GM18517 (cell line): ENCODE measurements at regions not wholly inside any gene's neighbourhood (a gene's known extent, or its start where the extent isn't known, plus 50 kb on each side); places are given as distances from the start of the nearest gene placed in this dataset.

Source experiments
- ATAC-seq: cut with Tn5 transposase; IDR thresholded peaks from one replicate; pipeline ENCODE4 v1.9.1; 2021; ENCODE audit warnings: mild to moderate bottlenecking, moderate library complexity; ENCODE audit not compliant: unreplicated experiment

DNA sequence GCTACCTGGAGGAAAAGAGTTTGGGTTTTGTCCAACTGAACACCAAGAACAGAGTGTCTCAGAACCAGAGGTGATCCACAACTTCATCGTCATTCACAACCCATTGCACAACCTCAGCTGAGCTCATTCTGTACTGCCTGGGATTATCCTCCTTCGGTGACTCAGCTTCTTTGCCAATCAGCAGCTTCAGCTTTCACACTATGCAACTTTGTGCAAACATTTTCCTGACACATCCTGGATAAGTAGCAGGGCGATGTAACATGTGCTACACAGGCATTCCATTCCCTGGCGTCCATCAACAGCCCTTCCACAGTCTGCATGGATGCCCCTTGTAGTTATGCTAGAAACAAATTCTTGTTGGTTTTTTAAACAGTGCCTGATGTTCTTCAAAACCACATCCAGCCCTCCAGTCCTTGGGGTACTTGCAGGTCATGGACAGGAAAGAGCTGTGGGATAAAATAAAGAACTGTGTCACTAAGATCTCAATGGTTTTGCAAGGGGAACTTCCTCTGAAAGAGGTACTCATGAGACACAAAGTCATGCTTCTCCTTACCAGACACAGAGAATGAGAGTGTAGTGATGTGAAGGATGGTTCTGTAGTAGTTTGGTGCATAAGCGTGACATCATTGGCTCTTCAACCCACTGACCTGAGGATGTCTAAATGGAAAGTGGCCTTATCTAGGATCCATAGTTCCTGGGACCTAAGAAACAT, 478.5 kb downstream of the KIF20B start:
- no peak for ATAC-seq

DNA sequence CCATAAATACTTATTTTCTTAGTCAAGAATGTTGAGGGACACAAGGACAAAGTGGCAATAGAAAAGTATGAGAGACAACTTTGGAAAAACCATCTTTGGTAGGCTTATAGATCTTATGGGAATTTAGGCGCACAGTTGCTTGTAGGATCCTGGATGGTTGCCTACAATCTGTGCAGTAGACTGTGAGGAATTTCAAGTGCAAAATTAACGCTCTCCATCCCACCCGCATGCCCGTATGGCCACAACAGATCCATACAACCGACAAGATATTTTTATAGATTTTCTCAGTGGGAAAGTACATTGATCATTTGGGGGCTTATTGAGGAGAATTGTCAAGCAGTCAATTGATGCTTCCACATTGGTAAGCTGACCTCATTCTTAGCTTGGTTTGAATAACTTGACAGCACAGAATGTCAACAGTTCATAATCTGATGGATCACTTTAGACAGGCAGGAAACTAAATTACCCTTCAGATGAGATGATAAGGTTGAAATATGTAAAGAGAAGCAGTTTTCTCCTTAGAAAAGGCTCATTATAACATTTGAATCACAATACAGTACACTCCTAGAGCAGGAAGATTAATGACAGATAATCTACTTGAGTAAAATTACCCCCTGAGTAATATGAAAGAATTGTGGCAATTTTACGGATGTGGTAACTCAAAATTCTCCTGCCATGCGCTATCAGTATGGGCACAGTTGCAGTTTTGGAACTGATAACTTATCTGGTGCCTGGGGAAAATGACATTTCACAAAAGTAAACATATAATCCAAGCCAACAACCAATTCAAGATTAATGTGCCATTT, 479.7 kb downstream of the KIF20B start:
- ATAC-seq = no peak

DNA sequence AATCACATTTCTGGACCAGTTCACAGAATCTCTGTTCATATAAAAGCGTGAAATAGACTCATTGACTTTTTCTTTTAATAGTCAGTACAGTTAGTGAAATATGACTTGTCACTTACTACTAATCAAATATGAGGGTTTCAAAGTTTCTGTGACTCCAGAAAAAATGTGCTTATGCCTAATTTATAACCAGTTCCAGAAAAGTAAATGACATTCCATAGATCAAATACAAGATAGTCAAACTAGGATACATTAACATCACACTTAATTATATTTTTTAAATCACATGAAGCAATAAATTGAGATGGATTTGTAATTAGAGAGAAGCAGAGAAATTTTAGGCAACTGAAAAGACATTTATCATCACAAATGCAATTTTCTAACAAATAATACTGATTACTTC, 491.4 kb downstream of the KIF20B start:
- no peak for ATAC-seq

DNA sequence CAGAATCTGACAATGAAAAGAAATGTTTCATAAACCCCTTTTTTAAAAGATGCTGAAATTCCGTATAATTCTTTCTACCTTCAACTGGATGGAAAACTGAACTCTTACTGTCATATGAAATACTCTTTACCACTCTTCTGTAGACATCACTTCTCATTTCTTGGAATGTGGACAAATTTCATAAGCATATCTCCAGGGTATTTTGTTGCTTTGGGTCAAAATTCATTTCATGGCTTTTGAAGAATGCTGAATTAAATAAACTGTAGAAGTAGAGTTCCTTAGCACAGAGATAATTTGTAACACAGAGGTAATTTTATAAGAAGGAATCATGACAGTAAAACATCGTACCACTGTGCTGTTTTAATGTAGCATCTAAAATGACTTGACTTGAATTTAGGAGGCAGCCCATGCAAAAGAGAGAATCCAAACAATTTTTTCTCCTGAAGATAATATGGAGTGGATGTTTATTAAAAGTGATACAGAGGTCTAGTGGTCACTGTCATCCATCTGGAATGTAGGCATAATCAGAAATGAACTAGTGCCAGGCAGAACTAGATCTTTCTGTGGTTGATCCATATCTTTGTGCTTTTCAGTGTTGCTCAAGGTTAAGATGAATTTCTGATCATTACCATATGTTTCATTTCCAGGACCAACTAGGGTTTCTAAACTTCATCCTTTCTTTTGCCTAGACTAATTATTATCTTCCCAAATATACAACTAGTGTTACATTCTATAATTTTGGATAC, 492.0 kb downstream of the KIF20B start:
- ATAC-seq = no peak

- no peak for ATAC-seq
Observed at GRCh38 chr10:90195288-90195840, 494.0 kb downstream of the KIF20B start.

- ATAC-seq = no peak
Observed at GRCh38 chr10:90197766-90198165, 496.4 kb downstream of the KIF20B start.

GRCh38 chr10:90199093-90199492, 497.7 kb downstream of the KIF20B start:
- ATAC-seq = no peak

DNA sequence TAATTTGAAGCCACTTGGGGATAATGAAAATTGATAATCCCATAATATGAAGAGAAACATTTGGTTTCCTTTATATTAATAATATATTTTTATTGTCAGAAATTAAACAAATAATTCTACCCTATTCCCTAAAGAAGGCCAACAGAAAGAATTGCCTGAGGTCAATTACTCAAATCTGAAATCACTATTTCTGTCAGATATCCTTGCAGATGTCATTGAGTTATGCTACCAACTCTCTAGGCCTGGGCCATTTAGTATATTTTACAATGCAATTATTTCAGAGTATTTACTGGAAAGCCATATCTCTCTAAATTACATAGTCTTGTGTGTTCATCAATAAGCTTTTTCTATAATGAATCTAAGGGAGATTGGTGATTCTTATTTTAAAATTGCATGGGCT, 498.1 kb downstream of the KIF20B start:
- no peak for ATAC-seq

GRCh38 chr10:90204131-90204955, 503.0 kb downstream of the KIF20B start:
- no peak for ATAC-seq

- no peak for ATAC-seq
Observed at GRCh38 chr10:90204956-90205314, 503.5 kb downstream of the KIF20B start.

- no peak for ATAC-seq
Observed at GRCh38 chr10:90205340-90205739, 503.9 kb downstream of the KIF20B start.

DNA sequence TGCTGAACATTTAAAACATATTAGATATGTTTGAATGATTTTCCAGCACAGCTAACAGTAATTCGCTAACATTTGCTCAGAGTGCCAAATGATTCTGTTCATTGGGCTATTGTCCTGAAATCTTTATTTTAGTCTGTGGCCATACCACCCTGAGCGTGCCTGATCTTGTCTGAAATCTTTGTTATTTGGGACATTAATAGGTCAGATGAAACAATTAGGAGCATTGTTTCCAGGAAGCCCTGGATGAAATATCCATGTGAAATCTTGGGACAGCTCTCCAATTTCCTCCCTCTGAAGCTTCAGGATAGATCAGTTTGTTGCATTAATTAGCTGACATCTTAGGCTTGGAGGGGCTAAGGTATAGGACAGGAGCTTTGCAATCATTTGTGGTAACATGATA, 512.0 kb downstream of the KIF20B start:
- ATAC-seq = no peak

- no peak for ATAC-seq
Observed at GRCh38 chr10:90218846-90219245, 517.5 kb downstream of the KIF20B start.

DNA sequence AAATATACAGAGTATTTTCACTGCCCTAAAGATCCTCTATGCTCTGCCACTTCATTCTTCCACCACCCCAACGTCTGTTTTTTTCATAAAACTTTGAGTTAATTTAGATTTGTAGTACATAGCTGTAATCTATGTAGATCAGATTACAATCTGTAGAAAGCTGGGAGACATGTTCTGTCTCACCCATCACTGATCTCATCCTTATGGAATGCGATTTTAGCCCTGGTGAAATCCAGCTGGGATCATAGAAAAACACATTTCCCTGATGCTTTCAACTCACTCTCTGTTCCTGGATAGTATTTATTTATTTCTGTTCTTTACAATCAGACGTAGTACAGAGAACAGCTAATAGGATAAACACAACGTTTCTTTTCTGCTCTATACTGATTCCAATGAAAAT, 521.0 kb downstream of the KIF20B start:
- ATAC-seq = no peak

DNA sequence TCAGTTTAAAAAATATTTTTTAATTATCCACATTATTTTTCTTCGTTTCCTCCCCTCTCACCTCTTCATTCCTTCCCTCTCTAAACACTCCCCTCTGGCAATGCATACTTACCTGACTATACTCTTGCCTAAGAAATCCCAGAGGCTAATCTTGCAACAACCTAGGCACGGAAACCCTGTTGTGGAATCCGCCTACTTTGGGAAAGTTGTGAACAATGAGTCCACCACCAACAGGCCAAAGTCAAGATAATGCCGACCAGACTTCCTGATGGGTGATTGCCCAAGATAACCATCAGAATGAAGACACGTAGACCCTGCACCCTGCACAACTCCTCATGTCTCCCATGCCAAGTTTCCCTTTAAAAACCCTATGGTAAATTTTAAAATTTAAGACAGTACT, 521.5 kb downstream of the KIF20B start:
- ATAC-seq = no peak

DNA sequence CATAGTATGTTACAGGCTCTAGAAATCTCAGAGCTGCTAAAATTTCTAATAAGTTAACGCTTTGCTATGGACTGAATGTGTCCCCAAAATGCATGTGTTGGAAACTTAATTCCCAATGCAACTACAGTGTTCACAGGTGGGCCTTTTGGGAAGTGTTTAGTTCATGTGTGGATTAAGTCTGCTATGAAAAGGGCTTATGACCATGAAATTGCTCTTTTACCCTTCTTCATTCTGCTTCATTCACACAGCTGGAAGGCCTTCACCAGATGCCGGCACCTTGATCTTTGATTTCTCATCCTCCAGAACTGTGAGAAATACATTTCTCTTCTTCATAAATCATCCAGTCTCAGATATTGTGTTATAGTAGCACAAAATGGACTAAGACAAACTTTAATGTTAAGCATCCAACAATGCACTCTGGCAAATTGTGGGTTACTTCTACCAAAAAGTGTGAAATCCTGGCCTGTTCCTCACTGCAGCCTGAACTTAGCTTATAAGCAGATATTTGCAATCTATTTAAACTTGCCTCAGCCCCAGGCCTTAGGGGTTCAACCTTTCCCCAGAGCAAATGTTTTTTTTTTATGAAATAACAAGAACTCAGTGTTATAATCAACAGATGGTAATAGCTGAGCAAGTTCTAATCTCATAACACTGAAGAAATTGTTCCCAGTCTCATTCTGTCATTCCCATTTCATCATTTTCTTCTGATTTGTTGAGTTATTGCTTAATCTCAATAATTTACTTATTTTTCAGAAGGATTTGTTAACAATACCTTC, 523.6 kb downstream of the KIF20B start:
- no peak for ATAC-seq

GRCh38 chr10:90226517-90226916, 525.1 kb downstream of the KIF20B start:
- no peak for ATAC-seq

DNA sequence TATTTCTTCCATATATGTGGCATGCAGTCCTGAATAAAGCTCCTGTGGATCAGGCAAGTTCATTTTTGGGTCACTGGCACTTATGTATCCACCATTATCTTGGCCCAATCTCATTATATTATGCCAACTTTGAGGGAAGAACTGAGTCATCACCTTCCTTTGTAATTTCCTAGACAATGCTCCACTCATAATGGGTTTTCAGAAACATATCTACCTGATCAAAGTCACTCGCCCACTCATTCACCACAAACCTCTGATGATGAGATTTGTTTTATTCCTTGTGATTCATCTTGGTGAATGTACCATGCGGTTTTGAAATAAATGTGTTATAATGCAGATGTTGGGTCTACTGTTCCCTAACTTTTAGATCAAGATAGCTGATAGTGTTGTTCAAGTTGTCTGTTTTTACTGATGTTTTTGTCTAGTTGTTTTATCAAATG, 525.8 kb downstream of the KIF20B start:
- ATAC-seq = no peak

DNA sequence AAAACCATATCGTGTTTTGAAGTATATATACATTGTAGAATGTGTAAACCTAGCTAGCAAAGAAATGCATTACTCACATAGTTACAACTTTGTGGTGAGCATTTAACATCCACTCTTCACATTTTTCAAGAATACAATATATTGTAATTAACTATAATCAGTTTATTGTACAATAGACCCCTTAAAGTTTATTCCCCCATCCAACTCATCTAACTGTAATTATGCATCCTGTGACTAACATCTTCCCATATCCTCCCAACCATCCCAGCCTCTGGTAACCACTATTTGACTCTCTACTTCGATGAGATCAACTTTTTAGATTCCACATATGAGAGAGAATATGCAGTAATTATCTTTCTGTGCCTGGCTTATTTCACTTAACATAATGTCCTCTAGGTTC, 526.4 kb downstream of the KIF20B start:
- no peak for ATAC-seq

GRCh38 chr10:90229486-90229885, 528.1 kb downstream of the KIF20B start:
- ATAC-seq = no peak
